ENCODE measurements at regions not wholly inside any gene's neighbourhood (a gene's known extent, or its start where the extent isn't known, plus 50 kb on each side); places are given as distances from the start of the nearest gene placed in this dataset.

DNA sequence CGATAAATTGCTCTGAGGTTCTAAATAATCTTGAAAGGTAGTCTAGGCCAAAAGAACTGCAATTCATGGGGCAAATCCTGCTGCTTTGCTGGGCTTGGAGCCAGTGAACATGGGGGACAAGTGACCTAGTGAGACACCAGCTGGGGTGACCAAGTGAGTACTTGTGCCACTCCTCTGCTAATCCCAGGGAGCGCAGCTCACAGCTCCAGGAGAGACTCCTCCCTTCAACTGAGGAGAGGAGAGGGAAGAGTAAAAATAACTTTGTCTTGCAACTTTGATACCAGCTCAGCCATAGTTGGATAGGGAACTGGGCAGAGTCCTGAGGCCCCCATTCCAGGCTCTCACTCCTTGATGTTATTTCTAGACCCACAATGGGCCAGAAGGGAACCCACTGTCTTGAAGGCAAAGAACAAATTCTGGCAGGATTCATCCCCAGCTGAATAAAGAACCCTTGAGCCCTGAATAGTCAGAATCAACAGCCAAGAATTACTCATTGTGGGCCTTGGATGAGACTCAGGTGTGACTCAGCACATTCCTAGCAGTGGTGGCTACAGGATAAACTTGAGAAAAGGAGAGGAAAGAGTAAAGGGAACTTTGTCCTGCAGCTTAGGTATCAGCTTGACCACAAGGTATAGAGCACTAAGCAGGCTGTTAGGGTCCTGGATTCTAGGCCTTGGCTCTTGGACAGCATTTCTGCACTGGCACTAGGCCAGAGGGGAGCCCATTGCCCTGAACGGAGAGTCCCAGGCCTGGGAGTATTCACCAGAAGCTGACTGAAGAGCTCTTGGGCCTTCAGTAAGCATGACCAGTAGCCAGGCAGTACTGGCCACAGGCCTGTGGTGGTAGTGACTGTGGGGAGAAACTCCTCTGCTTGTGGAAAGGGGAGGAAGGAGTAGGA, 288.3 kb upstream of the CDH18 start:
- DNase-seq, result peak in 1 of 51 donors; percentile 4

DNA sequence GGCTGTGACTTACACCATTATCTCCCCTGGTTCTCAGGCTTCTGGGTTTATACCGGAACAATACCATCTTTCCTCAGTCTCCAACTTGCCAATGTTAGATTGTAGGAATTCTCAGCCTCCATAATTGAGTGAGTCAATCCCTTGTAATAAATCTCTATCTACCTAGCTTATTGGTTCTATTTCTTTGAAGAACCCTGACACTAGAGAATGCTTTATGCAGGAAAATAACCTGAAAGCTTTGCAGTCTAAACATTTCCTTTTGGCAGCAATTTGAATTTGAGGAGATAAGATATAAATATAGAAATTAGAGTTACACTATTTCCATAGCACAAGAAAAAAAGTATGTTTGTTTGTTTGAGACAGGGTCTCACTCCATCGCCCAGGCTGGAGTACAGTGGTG, 278.1 kb upstream of the CDH18 start:
- no peak for DNase-seq

- DNase-seq, result no peak
Measured at GRCh38 chr5:20262896-20263295, 274.9 kb upstream of the CDH18 start.

GRCh38 chr5:20254748-20255147, 266.7 kb upstream of the CDH18 start:
- DNase-seq, result no peak

DNA sequence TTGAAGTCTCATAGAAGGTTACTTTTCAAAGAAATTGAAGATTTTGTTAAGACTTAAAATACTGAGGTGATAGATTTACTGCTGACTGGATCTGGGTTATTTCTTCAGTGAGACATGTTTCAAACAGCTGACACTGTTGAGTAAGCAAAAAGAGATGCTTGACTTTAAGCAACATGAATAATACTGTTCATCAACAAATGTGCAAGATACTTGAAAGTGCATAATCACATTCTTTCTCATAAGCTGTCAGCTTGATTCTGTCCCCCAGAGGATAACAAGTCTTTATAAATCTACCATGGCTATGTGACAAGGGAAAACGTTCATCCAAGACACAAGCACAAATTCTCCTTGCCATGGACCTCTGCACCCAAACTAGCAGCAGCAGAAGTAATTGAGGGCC, 260.1 kb upstream of the CDH18 start:
- no peak for DNase-seq

- no peak for DNase-seq
Measured at GRCh38 chr5:20245432-20245974, 257.5 kb upstream of the CDH18 start.

- DNase-seq, result no peak
Measured at GRCh38 chr5:20241351-20241750, 253.4 kb upstream of the CDH18 start.

GRCh38 chr5:20231040-20231439, 243.0 kb upstream of the CDH18 start:
- DNase-seq, result no peak

DNA sequence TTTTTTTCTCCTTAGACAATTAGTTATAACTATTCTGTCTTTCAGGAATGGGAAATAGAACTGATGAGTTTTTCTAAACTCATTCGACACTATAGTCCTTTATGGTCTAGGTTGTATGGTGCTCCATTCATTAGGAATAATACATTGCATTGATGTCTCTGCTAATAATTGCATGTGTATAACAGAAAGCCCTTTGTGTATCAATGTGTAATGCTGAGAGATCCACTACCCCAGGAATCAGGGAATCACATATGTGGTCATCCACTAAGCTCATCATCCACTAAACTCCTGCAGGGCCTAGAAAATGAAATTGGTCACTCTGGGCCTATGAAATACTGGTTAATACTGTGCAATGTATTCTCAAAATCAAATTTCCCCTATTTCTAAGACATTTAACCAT, 242.0 kb upstream of the CDH18 start:
- DNase-seq, result no peak

DNA sequence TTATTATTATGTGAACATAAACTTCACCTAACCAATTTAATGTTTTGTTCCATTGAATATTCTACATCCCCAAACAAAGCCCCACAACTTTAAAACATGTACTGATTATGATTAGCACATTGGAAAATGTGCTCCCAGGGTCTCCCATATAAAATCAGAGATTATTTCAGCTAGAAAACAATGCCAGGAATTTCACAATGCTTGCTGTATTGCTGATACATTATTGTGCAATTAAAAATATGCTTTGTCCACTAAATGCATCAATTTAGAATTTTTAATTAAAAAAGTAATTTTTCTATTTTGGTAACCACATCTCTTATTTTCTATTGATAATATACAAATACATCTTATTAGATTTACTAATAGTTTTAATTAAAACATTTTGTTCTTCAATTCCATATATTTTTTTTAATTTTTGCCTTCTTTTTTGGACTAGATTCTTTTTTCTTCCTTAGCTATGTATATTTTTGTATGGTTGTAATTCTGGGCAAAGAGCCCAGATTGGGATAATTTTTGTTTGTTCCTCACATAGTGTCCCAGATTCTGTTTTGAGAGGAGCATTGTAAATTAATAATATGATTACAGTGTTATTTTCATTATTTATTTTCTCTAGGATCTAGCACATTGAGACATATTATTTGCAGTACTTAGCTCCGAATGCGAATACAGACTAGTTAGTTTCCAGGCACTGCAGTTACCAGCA, 241.5 kb upstream of the CDH18 start:
- no peak for DNase-seq

DNA sequence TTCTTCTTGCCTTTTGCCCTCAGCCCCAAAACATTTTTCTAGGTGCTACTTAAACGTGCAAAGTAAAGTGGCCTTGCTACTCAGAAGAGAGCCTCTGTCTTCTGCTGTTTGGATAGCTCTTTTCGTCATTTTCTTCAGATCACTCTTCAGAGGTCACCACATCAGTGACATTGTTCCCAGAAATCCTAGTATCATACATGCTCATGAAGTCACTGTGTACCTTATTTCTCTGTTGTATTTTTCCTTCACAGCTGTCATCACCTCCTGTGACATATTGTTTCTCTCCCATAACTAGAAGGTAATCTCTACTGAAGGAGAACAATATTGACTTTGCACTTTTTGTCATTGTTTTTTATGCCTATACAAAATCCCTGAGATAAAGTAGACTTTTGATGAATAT, 237.0 kb upstream of the CDH18 start:
- no peak for DNase-seq

GRCh38 chr5:20224046-20224445, 236.0 kb upstream of the CDH18 start:
- no peak for DNase-seq

- DNase-seq, result no peak
Measured at GRCh38 chr5:20223451-20223850, 235.5 kb upstream of the CDH18 start.

DNA sequence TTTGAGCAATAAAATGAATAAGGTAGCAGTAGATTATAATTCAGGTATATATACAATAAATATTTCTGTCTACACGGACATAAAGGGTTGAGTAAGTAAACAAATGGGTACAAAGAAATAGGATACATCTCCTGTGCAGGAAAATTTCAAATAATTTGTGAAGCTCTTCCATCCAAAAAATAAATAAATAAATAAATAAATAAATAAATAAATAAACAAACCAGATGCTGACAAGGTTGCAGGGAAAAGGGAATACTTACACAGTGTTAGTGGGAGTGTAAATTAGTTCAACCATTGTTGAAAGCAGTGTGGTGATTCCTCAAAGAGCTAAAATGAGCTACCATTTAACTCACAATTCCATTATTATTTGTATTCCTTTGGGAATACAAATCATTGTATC, 227.3 kb upstream of the CDH18 start:
- no peak for DNase-seq

GRCh38 chr5:20213803-20214202, 225.8 kb upstream of the CDH18 start:
- DNase-seq, result no peak

DNA sequence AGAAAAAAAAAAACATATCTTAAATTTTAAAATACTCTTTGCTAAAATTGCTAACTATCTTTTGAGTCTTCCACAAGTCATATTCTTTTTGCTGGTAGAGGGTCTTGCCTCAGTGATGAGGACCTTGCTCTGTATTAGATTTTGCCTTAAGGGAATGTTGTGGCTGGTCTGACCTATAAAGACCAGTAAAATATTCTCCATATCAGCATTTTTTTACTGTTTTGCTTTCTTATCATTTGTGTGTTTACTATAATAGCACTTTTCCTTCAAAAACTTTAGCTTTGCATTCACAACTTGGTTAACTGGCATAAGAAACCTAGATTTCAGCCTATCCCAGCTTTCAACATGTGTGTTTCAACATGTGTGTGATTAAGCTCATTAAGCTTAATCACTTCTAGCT, 224.7 kb upstream of the CDH18 start:
- DNase-seq, result no peak

- no peak for DNase-seq
Measured at GRCh38 chr5:20166456-20166855, 178.5 kb upstream of the CDH18 start.

GRCh38 chr5:20158006-20158405, 170.0 kb upstream of the CDH18 start:
- no peak for DNase-seq

GRCh38 chr5:20157089-20157488, 169.1 kb upstream of the CDH18 start:
- no peak for DNase-seq

GRCh38 chr5:20145240-20145639, 157.2 kb upstream of the CDH18 start:
- DNase-seq, result no peak

GRCh38 chr5:20129501-20129900, 141.5 kb upstream of the CDH18 start:
- DNase-seq, result no peak

DNA sequence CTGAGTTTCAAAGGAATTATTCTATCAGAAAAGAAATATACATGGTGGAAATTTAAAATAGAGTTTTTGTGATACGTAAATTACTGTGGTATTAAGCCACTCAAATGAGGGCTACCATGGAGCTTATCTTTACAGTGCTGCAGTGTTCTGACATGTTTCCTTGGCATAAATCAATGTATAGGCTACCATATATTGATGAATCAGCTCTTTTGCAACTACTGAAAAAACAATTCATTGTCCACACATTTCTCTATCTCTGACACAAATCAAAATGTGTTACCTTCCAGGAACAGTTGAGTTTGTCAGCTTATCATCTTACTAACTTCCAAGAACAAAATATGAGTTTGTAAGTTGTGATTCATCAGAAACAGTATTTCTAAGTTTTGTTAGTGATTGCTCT, 140.3 kb upstream of the CDH18 start:
- no peak for DNase-seq

DNA sequence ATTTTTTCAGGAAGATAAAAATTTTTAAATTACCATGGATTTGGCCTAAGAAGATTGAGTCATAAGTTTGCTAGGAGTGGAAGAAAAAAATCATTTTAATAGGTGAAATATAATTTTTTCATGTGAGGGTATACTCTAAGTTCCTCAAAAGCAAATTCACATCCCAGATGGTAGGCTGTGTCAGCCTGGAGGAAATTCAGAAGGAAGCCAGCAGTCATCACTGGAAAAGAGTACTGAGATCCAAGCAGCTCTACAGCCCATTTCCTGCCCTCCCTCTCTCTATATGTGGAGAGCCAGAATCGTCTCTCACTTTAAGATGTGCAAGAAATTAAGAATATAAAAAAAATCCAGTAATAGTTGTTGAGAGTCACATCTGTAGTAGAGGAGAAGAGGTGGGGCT, 126.5 kb upstream of the CDH18 start:
- DNase-seq, result no peak
